ENCODE measurements at regions not wholly inside any gene's neighbourhood (a gene's known extent, or its start where the extent isn't known, plus 50 kb on each side); places are given as distances from the start of the nearest gene placed in this dataset.

- peaks cover 3% of the 10 kb centered on the region for H3K4me1 Mint-ChIP-seq
- no peak overlapping the region for H3K27ac Mint-ChIP-seq
- H3K9me3 Mint-ChIP-seq = peaks cover 6% of the 10 kb centered on the region
- no peak for ATAC-seq (ENCODE audit: low read depth)
- H3K27me3 Mint-ChIP-seq = peaks cover 11% of the 10 kb centered on the region
- H3K4me3 Mint-ChIP-seq = no peak overlapping the region
- no peaks in the 10 kb centered on the region for H3K36me3 Mint-ChIP-seq
- DNase-seq (ENCODE audit: low spot score in 2 of 2) = no peak
Measured at GRCh38 chr12:130041983-130042812, 120.1 kb upstream of the FZD10 start.

GRCh38 chr12:130043685-130044406 is 118.4 kb upstream of the FZD10 start:
- H3K27ac Mint-ChIP-seq = no peak overlapping the region
- peaks cover 8% of the 10 kb centered on the region for H3K27me3 Mint-ChIP-seq
- no peak for DNase-seq (ENCODE audit: low spot score in 2 of 2)
- ATAC-seq (ENCODE audit: low read depth) = no peak
- H3K4me3 Mint-ChIP-seq = no peak overlapping the region
- peaks cover 6% of the 10 kb centered on the region for H3K9me3 Mint-ChIP-seq
- H3K4me1 Mint-ChIP-seq = peaks cover 7% of the 10 kb centered on the region
- H3K36me3 Mint-ChIP-seq = no peaks in the 10 kb centered on the region

GRCh38 chr12:130044991-130045621 is 117.2 kb upstream of the FZD10 start:
- Mint-ChIP-seq H3K9me3 (peaks cover 9% of the 10 kb centered on the region), H3K27ac (no peak overlapping the region), H3K4me3 (no peak overlapping the region), H3K27me3 (peaks cover 8% of the 10 kb centered on the region), H3K4me1 (peaks cover 7% of the 10 kb centered on the region), H3K36me3 (no peaks in the 10 kb centered on the region)
- DNase-seq (ENCODE audit: low spot score in 2 of 2) (no peak), ATAC-seq (ENCODE audit: low read depth) (no peak)

GRCh38 chr12:130049666-130050065 is 112.6 kb upstream of the FZD10 start:
- ATAC-seq (ENCODE audit: low read depth) (no peak), DNase-seq (ENCODE audit: low spot score in 2 of 2) (no peak)
- Mint-ChIP-seq H3K9me3 (peaks cover 8% of the 10 kb centered on the region), H3K4me3 (no peak overlapping the region), H3K27ac (no peak overlapping the region), H3K36me3 (no peaks in the 10 kb centered on the region), H3K4me1 (peaks cover 5% of the 10 kb centered on the region), H3K27me3 (peaks cover 6% of the 10 kb centered on the region)

- ATAC-seq (ENCODE audit: low read depth) (no peak), DNase-seq (ENCODE audit: low spot score in 2 of 2) (no peak)
- Mint-ChIP-seq H3K4me3 (no peak overlapping the region), H3K9me3 (peaks cover 17% of the 10 kb centered on the region), H3K27me3 (no peaks in the 10 kb centered on the region), H3K27ac (no peak overlapping the region), H3K36me3 (peaks cover 2% of the 10 kb centered on the region), H3K4me1 (peaks cover 12% of the 10 kb centered on the region)
Measured at GRCh38 chr12:130051900-130052299, 110.4 kb upstream of the FZD10 start.

GRCh38 chr12:130053651-130054069 is 108.6 kb upstream of the FZD10 start:
- peaks cover 17% of the 10 kb centered on the region for H3K9me3 Mint-ChIP-seq
- H3K36me3 Mint-ChIP-seq = peaks cover 2% of the 10 kb centered on the region
- ATAC-seq (ENCODE audit: low read depth) (no peak), DNase-seq (ENCODE audit: low spot score in 2 of 2) (no peak)
- no peak overlapping the region for H3K27ac Mint-ChIP-seq
- H3K4me1 Mint-ChIP-seq = peaks cover 8% of the 10 kb centered on the region
- H3K27me3 Mint-ChIP-seq = no peaks in the 10 kb centered on the region
- no peak overlapping the region for H3K4me3 Mint-ChIP-seq

- no peak overlapping the region for H3K4me3 Mint-ChIP-seq
- DNase-seq (ENCODE audit: low spot score in 2 of 2) (no peak), ATAC-seq (ENCODE audit: low read depth) (no peak)
- H3K9me3 Mint-ChIP-seq = peaks cover 15% of the 10 kb centered on the region
- H3K36me3 Mint-ChIP-seq = peaks cover 2% of the 10 kb centered on the region
- H3K27me3 Mint-ChIP-seq = no peaks in the 10 kb centered on the region
- H3K4me1 Mint-ChIP-seq = peaks cover 8% of the 10 kb centered on the region
- H3K27ac Mint-ChIP-seq = no peak overlapping the region
Measured at GRCh38 chr12:130054803-130055202, 107.5 kb upstream of the FZD10 start.

GRCh38 chr12:130058926-130059472 is 103.3 kb upstream of the FZD10 start:
- no peak for ATAC-seq (ENCODE audit: low read depth)
- Mint-ChIP-seq H3K27ac (no peak overlapping the region), H3K4me3 (no peak overlapping the region), H3K9me3 (peaks cover 11% of the 10 kb centered on the region), H3K36me3 (peaks cover 2% of the 10 kb centered on the region), H3K4me1 (peaks cover 8% of the 10 kb centered on the region), H3K27me3 (no peaks in the 10 kb centered on the region)
- no peak for DNase-seq (ENCODE audit: low spot score in 2 of 2)

- H3K27me3 Mint-ChIP-seq = no peaks in the 10 kb centered on the region
- H3K4me3 Mint-ChIP-seq = no peak overlapping the region
- H3K36me3 Mint-ChIP-seq = no peaks in the 10 kb centered on the region
- peaks cover 1% of the 10 kb centered on the region for H3K9me3 Mint-ChIP-seq
- no peaks in the 10 kb centered on the region for H3K4me1 Mint-ChIP-seq
- no peak overlapping the region for H3K27ac Mint-ChIP-seq
- DNase-seq (ENCODE audit: low spot score in 2 of 2) (no peak), ATAC-seq (ENCODE audit: low read depth) (no peak)
Measured at GRCh38 chr12:130063866-130064265, 98.4 kb upstream of the FZD10 start.

- H3K27ac Mint-ChIP-seq = no peak overlapping the region
- H3K27me3 Mint-ChIP-seq = no peaks in the 10 kb centered on the region
- H3K36me3 Mint-ChIP-seq = no peaks in the 10 kb centered on the region
Measured at GRCh38 chr12:130064999-130065398, 97.3 kb upstream of the FZD10 start.

GRCh38 chr12:130066742-130067141 is 95.5 kb upstream of the FZD10 start:
- Mint-ChIP-seq H3K4me1 (no peaks in the 10 kb centered on the region), H3K4me3 (no peak overlapping the region), H3K9me3 (no peaks in the 10 kb centered on the region), H3K27me3 (no peaks in the 10 kb centered on the region), H3K27ac (no peak overlapping the region), H3K36me3 (no peaks in the 10 kb centered on the region)
- DNase-seq (ENCODE audit: low spot score in 2 of 2) = no peak
- no peak for ATAC-seq (ENCODE audit: low read depth)

More at GRCh38 chr12:130064999-130065398, 97.3 kb upstream of the FZD10 start:
- ATAC-seq (ENCODE audit: low read depth) (no peak), DNase-seq (ENCODE audit: low spot score in 2 of 2) (no peak)
- H3K4me1 Mint-ChIP-seq = no peaks in the 10 kb centered on the region
- peaks cover 1% of the 10 kb centered on the region for H3K9me3 Mint-ChIP-seq
- no peak overlapping the region for H3K4me3 Mint-ChIP-seq

GRCh38 chr12:130068741-130069140 is 93.5 kb upstream of the FZD10 start:
- no peaks in the 10 kb centered on the region for H3K36me3 Mint-ChIP-seq
- H3K27me3 Mint-ChIP-seq = no peaks in the 10 kb centered on the region
- H3K4me1 Mint-ChIP-seq = no peaks in the 10 kb centered on the region
- H3K4me3 Mint-ChIP-seq = no peak overlapping the region
- DNase-seq (ENCODE audit: low spot score in 2 of 2) = no peak
- no peak overlapping the region for H3K27ac Mint-ChIP-seq
- no peaks in the 10 kb centered on the region for H3K9me3 Mint-ChIP-seq
- ATAC-seq (ENCODE audit: low read depth) = no peak

- H3K27me3 Mint-ChIP-seq = no peaks in the 10 kb centered on the region
- no peaks in the 10 kb centered on the region for H3K4me1 Mint-ChIP-seq
- no peaks in the 10 kb centered on the region for H3K36me3 Mint-ChIP-seq
- H3K4me3 Mint-ChIP-seq = no peak overlapping the region
- H3K9me3 Mint-ChIP-seq = no peaks in the 10 kb centered on the region
- ATAC-seq (ENCODE audit: low read depth) (no peak), DNase-seq (ENCODE audit: low spot score in 2 of 2) (no peak)
- H3K27ac Mint-ChIP-seq = no peak overlapping the region
Measured at GRCh38 chr12:130070126-130070611, 92.1 kb upstream of the FZD10 start.

GRCh38 chr12:130073721-130074120 is 88.5 kb upstream of the FZD10 start:
- no peak overlapping the region for H3K27ac Mint-ChIP-seq
- H3K4me3 Mint-ChIP-seq = no peak overlapping the region
- no peaks in the 10 kb centered on the region for H3K4me1 Mint-ChIP-seq
- H3K36me3 Mint-ChIP-seq = no peaks in the 10 kb centered on the region
- no peak for DNase-seq (ENCODE audit: low spot score in 2 of 2)
- no peak for ATAC-seq (ENCODE audit: low read depth)
- H3K27me3 Mint-ChIP-seq = no peaks in the 10 kb centered on the region
- peaks cover 14% of the 10 kb centered on the region for H3K9me3 Mint-ChIP-seq

Measured in memory B cell (primary cell).